CD4-positive, alpha-beta T cell treated with Interleukin-21 for 1 hour (primary cell): ENCODE measurements at regions not wholly inside any gene's neighbourhood (a gene's known extent, or its start where the extent isn't known, plus 50 kb on each side); places are given as distances from the start of the nearest gene placed in this dataset.
A peak's percentile ranks its signal among the peaks of the same experiment; 100 is the strongest.

Experiments used
- DNase-seq: peaks from one replicate; pipeline ENCODE4 v3.0.0-alpha.2; 2020

DNA sequence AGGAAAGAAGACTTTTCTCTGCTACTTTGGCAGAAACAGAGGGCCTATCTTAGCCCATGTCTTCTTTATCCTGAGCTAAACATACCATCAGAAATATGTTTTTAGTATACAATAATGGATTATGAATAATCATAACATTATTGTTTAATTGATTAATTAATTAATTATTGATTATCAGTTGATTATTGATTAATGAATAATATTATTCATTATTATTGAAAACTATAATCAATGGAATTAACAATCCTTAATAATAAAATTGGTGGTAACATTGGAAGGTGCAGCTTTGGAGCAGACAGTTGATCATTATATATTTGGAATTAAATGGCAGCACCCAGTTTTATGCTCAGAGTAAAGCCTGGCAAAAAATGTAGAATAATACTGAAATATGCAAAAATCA, 655.9 kb upstream of the ARGLU1 start:
- no peak for DNase-seq

DNA sequence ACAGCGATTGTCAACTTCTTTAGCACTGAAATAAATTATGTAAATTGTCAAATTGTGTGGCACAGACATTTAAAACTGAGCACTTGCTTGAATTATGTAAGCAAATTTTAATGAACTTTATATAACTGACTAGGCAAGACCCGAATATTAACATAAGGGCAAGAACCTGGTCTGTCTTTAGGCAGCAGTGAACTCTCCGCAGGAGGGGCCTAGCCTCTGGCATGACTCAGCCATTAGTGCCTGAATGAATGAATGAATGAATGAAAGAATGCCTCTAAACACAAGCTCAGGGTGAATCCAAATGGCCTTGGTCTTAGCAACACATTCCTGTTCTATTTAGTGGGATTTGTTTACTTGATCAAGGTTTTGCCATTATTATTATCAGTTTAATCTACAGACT, 654.7 kb upstream of the ARGLU1 start:
- DNase-seq: no peak

DNA sequence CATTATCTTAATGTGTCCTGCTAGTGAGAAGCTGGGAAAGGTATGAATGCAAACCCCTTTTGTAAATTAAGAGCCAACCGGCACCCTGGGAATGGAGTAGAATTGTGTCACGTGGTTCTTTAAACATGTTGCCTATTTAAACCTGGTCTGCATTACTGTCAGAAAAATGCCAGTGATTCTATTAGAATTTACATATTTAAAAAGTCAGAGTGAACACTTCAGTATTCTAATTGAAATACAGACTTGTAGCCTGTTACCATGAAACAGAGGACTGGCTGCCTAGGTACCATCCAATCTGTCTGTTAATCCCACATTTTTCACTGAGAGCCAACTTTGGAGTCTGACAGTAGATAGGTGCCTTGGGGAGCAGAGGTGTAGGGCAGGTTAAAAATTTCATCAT, 652.3 kb upstream of the ARGLU1 start:
- DNase-seq: no peak

DNA sequence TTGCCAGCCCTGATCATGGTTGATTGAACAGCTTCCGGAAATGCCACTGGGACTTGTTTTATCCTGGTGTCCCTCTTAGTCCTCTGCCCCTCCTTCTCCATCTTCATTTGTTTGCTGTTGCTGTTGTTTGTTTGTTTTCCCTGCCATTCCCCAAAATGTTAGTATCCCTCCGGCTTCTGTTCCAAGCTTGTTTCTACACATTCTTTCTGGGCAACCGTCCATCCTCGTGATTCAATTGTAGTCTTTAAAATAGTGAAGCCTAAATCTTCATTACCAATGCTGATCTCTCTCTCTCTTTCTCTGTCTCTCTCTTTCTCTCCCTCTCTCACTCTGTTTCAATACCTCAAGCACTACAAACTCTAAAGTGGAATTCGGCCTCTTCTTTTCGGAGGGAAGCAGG, 649.3 kb upstream of the ARGLU1 start:
- no peak for DNase-seq

DNA sequence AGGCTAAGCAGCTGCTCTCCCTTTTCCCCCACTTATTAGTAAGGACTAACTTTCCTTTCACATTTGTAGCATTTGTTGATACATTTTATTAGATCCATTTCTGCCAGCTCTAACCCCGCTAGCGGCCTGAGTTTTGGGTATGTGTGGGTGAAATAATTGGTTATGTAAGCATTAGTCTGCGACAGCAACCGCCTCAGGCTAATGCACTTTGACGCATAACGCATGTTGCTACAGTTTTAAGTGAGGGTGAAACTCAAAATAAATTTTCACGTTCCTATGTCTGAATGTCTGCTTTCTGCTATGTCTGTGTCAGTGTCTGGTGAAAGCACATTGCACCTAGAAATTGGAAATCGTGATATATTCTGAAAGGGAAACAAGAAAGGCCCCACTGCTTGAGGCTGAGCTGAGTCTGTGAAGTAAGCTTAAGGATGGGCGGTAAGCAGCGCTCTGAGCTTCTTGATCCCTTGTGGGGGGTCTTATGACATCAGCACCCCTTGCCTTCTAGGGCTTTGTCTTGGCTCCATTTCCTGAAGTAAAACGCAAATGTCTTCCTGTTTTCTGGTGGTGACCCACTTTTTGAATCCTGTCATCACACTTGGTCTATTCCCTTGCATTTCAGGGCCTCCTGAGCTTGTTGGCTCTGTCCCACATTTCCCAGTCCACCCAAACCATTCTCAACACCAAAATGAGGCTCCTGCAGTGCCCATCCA, 648.3 kb upstream of the ARGLU1 start:
- DNase-seq: no peak

DNA sequence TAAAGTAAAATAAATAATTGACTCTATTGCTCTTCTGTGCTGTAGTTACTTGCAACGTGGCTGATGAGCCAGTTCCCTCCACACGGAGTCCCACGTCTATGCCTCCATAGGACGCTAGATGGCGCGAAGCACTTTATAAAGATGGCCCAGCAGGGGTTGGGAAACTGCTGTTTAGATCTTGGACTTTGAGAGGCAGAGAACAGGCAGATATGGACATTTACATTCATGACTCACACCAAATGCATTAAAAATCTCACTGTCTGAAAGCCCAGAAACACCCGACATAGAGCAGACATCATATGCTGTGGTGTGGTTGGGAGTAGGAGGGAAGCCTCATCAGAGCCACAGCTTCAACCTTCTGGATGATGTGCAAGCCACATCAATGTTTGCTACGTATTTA, 643.1 kb upstream of the ARGLU1 start:
- DNase-seq: peak; percentile 11

DNA sequence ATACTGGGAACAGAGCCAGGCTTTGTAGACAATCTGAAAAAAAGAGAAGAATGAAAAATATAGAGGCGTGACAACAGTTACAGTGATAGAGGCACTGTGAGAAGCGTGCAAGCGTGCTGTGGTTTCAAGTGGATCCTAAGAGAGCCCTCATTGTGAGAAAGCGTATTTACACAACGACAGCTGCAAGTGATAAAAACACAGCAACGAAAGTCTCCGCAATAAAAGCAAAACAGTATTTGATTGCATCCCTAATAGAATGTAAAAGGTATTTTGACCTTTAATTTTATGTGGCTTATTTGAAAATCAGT, 642.7 kb upstream of the ARGLU1 start:
- DNase-seq: no peak

DNA sequence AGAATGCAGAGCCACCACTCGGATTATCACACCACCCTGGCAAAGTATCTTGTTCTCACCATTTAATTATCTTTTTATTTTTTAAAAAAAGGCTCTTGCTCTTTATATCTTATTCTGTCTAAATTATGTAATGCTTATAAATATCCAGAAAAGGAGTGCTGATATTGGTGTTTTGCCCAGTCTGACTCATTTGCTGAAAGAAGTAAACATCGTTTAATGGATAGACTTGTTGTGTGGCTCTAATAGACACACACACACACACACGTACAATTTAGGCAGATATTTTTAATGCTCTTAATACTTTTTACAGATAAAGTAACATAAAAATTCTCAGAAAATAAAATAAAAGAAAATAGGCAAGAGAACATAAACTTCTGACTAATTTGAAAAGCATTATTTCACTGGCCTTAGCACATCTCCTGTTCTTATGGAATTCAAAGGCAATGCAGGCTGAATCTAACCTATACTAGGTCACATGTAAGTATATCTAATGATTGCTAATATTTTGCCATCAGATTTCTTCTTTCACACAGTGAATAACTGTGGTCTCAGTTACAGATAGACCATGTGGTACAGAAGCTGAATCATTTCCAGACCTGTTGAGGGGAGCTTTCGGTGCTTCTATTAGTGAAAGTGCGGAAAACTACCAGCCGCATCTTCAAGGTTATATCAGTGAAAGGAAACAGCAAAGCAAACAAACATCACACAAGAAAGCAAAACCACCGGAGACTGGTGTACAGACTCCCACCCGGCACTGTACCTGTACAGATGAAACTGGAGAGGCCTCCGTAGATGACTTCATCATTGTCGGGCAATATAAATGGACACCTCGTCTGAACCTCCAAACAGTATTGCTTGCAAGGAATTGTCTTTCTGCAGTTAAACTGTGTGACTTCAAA, 642.1 kb upstream of the ARGLU1 start:
- DNase-seq: no peak

DNA sequence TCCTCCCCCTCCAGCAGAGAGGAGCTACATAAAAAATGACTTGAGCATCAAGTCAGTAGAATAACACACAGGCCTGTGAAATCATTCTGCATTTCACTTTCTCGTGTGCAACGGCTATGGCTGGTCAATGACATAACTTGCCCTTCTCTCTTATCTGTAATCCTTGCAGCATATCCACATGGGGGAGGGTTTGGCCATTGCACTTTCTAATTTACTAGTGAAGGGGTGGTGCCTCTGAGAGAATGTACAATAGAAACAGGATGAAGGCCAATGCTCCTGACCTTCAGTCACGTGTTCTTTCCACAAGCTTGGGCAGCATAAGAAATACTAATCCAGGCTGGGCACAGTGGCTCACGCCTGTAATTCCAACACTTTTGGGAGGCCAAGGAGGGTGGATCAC, 641.0 kb upstream of the ARGLU1 start:
- DNase-seq: no peak

DNA sequence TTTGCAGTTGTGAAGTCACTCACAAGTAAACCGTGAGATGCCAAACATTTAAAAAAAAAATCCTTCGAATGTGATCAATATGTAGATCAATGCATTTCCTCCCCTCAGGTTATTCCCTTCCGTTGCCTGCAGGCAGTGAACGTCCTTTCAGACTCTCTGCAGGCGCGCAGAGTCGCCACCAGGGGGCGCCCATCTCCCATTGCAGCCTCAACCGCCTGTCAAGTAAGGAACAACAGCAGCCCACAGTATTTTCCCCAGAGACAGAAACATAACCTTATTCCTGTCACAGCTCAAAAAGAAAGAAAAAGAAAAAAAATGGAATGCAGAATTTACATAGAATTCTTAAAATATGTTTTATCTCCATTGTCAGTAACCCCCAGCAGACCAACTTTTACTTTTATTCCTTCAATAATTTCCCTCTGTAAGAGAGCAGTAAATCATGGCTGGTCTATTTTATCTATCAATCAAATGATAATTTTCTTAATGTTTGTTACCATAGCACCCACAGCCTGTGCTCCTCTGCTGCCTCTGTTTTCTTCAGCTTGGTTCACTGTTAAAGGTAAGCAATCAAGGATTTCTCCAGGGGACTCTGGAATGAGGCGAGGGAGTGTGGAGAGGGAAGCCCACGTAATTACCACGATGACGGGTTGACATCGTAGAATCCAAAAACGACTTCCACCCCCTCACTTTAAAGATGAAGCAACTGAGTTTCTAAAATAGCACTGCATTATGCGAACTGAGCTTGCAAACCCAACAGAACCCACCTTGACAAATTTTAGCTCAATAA, 637.6 kb upstream of the ARGLU1 start:
- peak; percentile 36 for DNase-seq

DNA sequence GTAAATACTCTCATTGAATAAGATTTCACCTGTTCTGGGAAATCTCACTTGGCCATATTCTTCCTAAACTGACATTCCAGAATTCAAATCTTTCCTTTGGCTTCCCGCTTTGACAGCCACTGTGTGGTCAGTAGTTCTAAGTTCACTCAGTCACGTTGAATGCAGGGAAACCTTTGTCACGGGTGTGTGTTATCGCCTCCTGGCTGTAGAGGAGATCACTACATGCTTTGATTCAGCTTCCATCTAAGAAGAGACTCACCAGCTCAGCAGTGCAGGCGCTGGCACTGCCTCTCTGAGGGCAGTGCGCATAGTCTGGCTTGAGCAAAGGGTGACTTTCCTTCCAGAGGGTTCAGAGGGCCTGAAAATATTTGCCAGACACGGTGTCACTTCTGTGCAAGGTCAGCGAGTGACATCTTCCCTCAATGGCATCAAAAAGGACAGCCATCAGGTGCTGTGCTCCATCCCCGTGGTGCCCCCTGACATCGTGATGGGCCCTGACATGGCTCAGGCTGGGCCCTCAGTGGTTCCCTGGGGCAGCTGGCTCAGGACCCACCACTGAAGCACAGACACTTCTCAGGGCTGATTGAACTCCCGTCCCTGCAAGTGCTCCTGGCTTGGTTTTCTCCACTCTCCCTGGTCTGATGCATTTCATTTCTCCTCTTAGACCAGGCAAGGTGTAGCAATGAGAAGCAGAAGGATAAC, 635.4 kb upstream of the ARGLU1 start:
- no peak for DNase-seq

DNA sequence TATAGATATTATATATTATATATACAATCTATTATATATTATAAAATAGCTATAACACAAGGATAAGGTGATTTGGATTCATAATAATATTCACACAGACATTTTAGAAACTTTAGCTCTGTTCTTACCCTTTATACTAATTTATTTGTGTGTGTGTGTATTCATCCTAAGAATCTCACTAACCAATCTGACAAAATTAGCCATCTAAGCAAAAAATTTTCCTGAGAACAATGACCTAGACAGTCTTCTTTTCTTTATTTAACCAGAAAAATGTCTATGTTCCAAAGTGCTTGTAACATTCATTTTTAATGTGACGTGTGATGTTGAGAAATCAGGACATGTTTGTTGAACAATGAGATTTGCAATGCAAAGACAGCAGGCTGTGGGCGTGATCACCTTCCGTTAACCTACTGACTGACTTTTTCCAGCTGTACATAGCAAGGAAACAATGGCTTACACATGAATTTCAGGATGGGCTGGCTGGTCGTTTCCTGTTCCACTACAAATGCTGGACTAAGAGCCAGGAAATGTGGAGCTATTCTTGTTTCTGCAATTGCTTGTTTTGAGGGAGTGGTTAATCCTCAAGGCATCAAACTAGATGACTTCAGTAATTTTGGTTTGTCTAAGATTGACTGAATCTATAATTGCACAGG, 634.6 kb upstream of the ARGLU1 start:
- DNase-seq: no peak

DNA sequence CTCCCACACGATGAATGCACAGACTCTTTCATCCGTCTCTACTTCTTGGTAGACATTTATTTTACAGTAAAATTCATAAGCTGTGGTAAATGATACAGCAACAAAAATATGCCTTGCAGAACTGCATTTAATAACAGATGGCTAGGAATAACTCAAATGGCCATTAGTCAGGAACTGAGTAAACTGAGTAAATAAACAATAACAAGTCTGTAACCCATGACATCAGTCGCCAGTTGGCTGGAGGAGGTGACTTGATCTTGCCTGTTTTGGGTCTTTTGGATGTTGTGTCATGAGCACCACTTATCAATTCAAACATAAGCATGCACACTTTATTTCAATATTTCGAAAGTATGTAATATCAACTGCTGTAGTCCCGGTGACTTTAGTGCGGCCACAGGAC, 632.6 kb upstream of the ARGLU1 start:
- no peak for DNase-seq

DNA sequence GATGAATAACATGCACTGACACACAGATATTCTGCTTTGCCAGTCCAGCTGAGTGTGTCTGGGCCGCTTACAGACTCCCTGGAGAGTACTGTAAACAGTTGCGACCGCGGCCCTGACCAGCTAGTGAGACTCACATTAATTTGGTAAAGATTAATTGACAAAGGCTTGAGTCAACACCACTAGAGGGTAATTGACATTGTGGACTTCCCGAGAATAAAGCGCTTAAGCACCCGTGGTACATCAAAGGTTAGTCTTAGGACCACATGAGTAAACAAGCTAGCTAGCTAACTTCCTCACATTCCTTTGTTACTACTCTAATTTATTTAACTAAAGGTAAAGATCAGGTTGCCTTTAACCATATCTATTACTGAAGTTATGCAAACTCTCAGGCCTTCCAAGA, 624.4 kb upstream of the ARGLU1 start:
- DNase-seq: no peak

DNA sequence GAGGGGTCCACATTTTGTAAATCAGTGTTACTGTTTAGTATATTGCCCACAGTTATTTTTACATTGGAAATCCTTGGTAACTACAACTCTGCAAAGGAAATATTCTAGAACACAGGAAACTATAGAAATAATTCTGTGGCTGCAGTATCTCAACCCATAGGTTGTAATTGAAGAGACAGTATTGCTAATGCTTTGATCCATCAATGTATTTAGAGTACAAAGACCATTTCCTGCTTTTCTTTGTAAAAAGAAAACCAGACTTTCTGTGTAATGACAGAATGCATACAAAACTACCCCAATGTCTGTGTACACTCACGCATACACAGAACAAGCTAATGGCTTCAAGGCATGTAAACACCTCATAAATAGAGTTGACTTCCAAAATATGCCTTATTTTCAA, 622.1 kb upstream of the ARGLU1 start:
- no peak for DNase-seq

DNA sequence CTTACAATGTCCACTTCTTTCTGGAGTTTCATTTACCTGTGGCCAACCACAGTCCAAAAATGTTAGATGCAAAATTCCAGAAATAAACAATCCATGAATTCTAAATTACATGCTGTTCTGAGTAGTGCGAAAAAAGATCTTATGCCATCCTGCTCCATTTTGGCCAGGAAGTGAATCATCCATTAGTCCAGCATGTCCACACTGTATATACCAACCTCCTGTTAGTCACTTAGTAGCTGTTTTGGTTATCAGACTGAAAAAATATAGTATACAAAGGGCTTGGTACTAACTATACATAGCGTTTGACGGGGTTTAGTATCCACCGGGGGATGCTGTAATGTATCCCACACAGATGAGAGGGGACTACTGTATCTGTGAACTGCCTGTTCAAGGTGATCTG, 618.0 kb upstream of the ARGLU1 start:
- no peak for DNase-seq

DNA sequence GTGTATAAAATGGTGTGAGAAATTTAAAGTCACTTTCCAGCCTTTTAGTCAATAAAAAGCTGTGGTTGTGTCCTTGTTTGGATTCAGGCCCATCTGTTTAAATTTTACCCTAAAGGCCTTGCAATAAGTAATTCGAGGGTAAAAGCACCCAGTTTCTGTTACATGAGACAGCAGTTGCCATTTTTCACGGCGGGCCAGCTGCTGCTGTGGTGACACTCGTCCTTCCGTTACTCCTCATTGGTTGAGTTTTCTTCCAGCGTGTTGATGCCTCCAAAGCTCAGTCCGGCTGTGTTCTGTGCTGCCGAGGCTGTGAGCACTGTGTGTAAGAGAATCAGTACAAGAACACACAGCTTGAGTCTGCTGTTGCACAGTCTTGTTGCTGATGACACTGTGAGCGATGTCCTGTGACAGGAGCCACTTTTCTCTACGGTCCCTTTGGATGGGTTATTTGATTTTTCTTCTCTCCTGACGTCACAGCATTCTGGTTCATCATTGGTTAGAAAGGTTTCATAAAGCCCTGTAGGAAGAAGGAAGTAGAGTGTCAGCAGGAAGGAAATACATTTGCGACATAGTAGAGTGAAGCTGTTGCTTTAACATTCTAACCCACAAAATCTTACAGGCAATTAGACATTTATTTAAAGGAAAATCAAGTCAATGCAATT, 602.5 kb upstream of the ARGLU1 start:
- no peak for DNase-seq

DNA sequence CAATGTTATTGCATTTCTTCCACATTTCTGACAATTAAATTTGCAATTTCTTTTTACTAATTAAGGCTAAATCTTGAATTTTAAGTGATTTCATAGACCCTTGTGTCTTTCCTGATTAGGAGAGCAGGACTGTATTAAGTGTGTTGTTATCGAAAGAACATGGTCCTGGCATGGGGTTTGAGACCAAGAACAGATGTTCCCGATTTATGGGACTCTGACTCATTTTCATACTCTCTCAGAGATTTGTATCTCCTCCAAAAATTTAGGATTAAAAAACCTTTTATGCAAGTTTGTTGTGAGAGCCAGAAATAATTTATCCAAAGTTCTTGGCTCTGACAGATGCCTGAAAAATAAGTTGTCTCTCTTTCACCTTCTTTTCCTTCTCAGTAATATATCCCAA, 589.3 kb upstream of the ARGLU1 start:
- no peak for DNase-seq

DNA sequence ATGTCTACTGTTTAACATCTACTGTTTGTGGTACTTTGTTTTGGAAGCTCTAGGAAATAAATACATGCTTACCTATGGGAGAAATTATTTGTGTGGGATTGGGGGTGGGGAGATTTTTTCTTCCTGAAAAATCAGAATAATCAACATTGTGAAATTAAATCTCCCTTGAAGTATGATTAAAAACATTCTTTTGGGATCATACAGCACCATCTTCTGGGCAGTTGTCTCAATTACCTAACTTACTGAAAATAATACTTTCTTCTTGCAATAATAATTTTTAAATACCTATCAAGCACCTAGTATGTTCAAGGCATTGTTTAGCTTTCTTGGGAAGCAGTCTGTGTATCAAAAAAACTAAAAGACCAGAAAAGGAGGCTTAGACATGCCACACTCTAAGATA, 576.5 kb upstream of the ARGLU1 start:
- DNase-seq: no peak

DNA sequence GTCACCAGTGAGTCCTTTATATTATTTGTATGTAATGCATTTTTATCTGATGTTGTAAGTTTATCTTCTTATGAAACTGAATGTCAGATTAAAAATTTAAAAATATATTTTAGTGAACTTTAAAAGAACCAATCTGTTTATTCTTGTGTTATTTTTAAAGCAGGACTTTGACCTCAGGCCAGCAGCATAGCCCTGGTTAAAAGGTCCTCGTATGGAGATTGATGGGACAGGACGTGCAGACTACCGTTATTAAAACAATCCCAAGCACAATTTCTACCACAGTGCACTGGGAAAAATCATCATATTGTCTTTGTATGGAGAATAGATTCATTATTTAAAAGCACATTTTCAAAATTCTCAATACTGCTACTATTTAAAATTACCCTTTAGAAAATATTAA, 573.8 kb upstream of the ARGLU1 start:
- DNase-seq: no peak

DNA sequence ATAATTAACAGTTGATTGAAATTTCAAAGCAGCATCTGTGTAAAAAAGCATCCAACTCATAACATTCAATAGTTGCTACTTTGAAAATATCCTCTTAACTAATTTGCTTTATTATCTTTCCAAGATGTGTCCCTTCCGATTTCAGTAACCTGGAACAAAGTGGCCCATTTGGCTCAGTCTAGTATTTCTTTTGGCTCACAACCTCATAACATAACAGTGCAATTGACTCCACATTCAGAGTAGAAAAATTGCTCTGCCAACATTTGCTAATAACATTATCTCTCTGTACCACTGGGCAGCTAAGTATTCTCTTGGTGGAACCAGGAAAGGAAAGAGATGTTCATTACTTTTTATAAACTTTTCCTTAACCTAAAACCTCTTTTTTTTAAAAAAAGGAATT, 571.1 kb upstream of the ARGLU1 start:
- DNase-seq: no peak

DNA sequence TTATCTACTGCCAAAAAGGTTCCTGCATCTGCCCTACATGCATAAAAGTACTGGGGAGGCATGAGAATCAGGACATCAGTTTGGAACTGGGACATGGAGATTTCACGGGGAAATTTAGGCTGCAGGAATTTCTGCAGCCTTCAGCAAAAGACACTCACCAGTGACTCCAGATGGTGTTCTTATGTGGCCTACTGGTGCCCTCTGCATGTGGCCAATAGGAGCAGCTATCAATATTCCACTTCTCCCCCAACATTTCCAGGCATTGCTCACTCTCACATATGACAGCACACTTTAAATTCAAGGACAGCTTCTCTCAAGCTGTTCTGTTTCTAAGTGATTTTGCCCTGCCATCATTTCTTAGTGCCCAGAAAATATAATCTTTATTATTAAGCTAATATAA, 570.5 kb upstream of the ARGLU1 start:
- DNase-seq: no peak
